WTC11 (cell line): ENCODE measurements at regions not wholly inside any gene's neighbourhood (a gene's known extent, or its start where the extent isn't known, plus 50 kb on each side); places are given as distances from the start of the nearest gene placed in this dataset.

Experiments used
- NFATC4 ChIP-seq: fragments of 250-450 bp; sonication (Bioruptor Pico); IDR thresholded peaks from 2 replicates; pipeline ENCODE4 v1.9.0; 2021; ENCODE audit warnings: mild to moderate bottlenecking
- NFYB ChIP-seq: sonication (generic); formaldehyde crosslinking; conservative IDR thresholded peaks from 2 replicates; pipeline ENCODE4 v1.8.0; 2022; ENCODE audit warnings: low read depth, missing genetic modification reagents
- TCF7 ChIP-seq: sonication (generic); formaldehyde crosslinking; IDR thresholded peaks from 2 replicates; pipeline ENCODE4 v1.8.0; 2022; ENCODE audit warnings: mild to moderate bottlenecking, low read depth, missing genetic modification reagents, moderate library complexity
- TF ChIP-seq, protein P1 (sequence below): fragments of 200-600 bp; IDR thresholded peaks from 2 replicates; pipeline ENCODE4 v1.8.0; 2022; ENCODE audit warnings: antibody characterized with exemption
- TF ChIP-seq, protein P2 (sequence below): sonication (generic); formaldehyde crosslinking; IDR thresholded peaks from 2 replicates; pipeline ENCODE4 v1.8.1; 2022; ENCODE audit warnings: low read depth, missing genetic modification reagents, borderline replicate concordance
- TF ChIP-seq, protein P3 (sequence below): sonication (generic); formaldehyde crosslinking; conservative IDR thresholded peaks from 2 replicates; pipeline ENCODE4 v1.8.1; 2023; ENCODE audit warnings: mild to moderate bottlenecking, low read depth, missing genetic modification reagents, moderate library complexity
- TF ChIP-seq, protein P4 (sequence below): sonication (generic); formaldehyde crosslinking; IDR thresholded peaks from 2 replicates; pipeline ENCODE4 v1.8.0; 2022; ENCODE audit warnings: mild to moderate bottlenecking, missing genetic modification reagents
- TF ChIP-seq, protein P5 (sequence below): sonication (generic); formaldehyde crosslinking; IDR thresholded peaks from 2 replicates; pipeline ENCODE4 v1.8.0; 2022; ENCODE audit warnings: mild to moderate bottlenecking, missing genetic modification reagents
- TF ChIP-seq, protein P6 (sequence below): sonication (generic); formaldehyde crosslinking; IDR thresholded peaks from 2 replicates; pipeline ENCODE4 v1.8.1; 2023; ENCODE audit warnings: mild to moderate bottlenecking, missing genetic modification reagents, moderate library complexity

DNA sequence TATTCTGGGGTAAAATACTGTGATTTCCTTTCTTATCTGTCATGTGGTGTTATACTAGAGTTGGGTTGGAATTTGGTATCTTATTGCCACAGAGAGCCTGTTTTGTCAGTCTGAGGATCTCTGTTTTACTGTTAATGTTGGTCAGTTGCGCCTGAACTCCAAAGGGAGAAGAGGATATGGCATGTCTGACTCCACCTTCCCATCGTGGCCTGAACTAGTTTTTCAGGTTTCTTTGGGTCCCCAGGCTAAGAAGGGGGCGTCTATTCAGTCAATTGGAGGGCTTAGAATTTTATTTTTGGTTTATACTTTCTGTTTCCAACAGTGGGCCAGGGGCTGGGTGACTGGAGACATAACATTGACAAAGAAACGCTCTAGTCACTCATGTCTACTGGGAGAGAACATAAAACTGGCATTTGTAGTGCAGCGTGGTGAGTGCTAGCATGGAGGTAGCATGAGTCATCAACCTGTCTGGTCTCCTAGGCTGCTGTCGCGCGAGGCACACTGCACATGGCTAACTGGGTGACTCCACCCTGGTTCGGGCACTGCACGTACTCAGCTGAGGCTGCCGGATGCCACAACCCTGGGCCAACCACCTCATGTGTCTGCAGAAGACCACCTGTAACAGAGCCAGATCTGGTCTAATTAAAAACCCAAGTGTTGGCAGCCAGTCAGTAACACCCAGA is 120.1 kb upstream of the OR9Q1 start:
- TF ChIP-seq, protein P1, sequence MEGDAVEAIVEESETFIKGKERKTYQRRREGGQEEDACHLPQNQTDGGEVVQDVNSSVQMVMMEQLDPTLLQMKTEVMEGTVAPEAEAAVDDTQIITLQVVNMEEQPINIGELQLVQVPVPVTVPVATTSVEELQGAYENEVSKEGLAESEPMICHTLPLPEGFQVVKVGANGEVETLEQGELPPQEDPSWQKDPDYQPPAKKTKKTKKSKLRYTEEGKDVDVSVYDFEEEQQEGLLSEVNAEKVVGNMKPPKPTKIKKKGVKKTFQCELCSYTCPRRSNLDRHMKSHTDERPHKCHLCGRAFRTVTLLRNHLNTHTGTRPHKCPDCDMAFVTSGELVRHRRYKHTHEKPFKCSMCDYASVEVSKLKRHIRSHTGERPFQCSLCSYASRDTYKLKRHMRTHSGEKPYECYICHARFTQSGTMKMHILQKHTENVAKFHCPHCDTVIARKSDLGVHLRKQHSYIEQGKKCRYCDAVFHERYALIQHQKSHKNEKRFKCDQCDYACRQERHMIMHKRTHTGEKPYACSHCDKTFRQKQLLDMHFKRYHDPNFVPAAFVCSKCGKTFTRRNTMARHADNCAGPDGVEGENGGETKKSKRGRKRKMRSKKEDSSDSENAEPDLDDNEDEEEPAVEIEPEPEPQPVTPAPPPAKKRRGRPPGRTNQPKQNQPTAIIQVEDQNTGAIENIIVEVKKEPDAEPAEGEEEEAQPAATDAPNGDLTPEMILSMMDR = no peak
- TF ChIP-seq, protein P2, sequence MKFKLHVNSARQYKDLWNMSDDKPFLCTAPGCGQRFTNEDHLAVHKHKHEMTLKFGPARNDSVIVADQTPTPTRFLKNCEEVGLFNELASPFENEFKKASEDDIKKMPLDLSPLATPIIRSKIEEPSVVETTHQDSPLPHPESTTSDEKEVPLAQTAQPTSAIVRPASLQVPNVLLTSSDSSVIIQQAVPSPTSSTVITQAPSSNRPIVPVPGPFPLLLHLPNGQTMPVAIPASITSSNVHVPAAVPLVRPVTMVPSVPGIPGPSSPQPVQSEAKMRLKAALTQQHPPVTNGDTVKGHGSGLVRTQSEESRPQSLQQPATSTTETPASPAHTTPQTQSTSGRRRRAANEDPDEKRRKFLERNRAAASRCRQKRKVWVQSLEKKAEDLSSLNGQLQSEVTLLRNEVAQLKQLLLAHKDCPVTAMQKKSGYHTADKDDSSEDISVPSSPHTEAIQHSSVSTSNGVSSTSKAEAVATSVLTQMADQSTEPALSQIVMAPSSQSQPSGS = no peak
- no peak for TF ChIP-seq NFYB
- TF ChIP-seq, protein P3, sequence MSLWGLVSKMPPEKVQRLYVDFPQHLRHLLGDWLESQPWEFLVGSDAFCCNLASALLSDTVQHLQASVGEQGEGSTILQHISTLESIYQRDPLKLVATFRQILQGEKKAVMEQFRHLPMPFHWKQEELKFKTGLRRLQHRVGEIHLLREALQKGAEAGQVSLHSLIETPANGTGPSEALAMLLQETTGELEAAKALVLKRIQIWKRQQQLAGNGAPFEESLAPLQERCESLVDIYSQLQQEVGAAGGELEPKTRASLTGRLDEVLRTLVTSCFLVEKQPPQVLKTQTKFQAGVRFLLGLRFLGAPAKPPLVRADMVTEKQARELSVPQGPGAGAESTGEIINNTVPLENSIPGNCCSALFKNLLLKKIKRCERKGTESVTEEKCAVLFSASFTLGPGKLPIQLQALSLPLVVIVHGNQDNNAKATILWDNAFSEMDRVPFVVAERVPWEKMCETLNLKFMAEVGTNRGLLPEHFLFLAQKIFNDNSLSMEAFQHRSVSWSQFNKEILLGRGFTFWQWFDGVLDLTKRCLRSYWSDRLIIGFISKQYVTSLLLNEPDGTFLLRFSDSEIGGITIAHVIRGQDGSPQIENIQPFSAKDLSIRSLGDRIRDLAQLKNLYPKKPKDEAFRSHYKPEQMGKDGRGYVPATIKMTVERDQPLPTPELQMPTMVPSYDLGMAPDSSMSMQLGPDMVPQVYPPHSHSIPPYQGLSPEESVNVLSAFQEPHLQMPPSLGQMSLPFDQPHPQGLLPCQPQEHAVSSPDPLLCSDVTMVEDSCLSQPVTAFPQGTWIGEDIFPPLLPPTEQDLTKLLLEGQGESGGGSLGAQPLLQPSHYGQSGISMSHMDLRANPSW (CRISPR knock-in tag) = no peak
- TF ChIP-seq, protein P4, sequence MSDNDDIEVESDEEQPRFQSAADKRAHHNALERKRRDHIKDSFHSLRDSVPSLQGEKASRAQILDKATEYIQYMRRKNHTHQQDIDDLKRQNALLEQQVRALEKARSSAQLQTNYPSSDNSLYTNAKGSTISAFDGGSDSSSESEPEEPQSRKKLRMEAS (CRISPR knock-in tag) = no peak
- TF ChIP-seq, protein P5, sequence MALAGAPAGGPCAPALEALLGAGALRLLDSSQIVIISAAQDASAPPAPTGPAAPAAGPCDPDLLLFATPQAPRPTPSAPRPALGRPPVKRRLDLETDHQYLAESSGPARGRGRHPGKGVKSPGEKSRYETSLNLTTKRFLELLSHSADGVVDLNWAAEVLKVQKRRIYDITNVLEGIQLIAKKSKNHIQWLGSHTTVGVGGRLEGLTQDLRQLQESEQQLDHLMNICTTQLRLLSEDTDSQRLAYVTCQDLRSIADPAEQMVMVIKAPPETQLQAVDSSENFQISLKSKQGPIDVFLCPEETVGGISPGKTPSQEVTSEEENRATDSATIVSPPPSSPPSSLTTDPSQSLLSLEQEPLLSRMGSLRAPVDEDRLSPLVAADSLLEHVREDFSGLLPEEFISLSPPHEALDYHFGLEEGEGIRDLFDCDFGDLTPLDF (CRISPR knock-in tag) = no peak
- TF ChIP-seq, protein P6, sequence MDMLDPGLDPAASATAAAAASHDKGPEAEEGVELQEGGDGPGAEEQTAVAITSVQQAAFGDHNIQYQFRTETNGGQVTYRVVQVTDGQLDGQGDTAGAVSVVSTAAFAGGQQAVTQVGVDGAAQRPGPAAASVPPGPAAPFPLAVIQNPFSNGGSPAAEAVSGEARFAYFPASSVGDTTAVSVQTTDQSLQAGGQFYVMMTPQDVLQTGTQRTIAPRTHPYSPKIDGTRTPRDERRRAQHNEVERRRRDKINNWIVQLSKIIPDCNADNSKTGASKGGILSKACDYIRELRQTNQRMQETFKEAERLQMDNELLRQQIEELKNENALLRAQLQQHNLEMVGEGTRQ = no peak
- TF ChIP-seq TCF7 (CRISPR knock-in tag) = no peak
- no peak for TF ChIP-seq NFATC4
